ENCODE measurements at regions not wholly inside any gene's neighbourhood (a gene's known extent, or its start where the extent isn't known, plus 50 kb on each side); places are given as distances from the start of the nearest gene placed in this dataset.
"Not testable (repeated sequence)": the region's sequence is repeated elsewhere in the genome, so short reads cannot be mapped to it uniquely, and the experiment has no call there.

DNA sequence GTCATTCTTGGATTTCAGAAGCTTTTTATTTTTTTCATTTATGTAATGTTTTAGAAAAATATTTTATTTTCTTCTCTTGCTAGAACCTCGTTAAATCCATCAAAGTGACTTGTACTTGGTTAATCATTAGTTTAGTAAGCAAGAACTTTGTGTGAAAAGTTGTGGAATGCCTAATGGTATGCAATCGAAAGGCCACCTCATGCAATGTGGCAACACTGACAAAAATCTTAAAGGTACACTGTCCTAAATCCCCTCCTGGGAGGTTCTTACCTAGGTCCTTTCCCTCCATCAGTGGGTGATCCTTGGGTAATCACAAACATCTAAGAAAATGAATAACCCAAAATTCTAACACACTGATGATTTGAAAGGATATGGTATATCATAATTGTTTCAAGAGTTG is 304.2 kb downstream of the DNAH5 start:
- no peak for DNase-seq (ENCODE audit: low read depth in 4 of 4, low spot score in 2 of 4)

DNA sequence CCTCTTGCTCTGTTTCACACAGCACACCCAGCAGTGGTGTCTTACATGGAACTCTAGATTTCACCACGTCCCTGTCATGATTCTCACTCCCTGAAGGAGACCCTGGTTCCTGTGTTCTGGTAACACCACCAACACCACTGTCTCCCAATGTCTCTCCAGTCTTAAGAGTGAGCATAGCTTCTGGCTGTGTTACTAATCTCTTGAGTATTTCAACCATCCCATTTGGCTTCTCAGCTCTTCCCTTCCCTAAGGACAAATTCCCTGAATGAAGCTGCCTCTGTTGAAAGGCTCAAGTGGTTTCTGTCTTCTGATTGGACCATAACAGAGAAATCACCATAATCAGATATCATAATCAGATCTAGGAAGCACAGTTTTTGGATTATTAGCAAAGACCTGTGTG is 311.8 kb downstream of the DNAH5 start:
- DNase-seq (ENCODE audit: low read depth in 4 of 4, low spot score in 2 of 4): no peak

DNA sequence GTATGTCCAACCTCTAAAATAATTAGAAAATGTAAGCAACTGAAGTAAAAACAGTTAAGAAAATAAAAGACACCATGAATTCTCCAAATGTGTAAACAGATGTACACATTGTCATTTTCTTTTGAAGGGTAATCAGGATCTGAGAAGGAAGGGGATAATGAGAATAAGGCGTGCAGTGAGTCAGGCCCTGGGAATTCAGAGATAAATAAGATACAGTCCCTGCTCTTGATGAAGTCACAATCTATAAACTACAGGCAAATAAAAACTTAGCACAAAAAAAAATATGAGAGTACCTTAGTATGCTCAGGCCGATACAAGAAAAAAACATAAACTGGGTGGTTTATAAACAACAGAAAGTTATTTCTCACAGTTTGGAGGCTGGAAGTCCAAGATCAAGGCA is 315.3 kb downstream of the DNAH5 start:
- DNase-seq (ENCODE audit: low read depth in 4 of 4, low spot score in 2 of 4): no peak

DNA sequence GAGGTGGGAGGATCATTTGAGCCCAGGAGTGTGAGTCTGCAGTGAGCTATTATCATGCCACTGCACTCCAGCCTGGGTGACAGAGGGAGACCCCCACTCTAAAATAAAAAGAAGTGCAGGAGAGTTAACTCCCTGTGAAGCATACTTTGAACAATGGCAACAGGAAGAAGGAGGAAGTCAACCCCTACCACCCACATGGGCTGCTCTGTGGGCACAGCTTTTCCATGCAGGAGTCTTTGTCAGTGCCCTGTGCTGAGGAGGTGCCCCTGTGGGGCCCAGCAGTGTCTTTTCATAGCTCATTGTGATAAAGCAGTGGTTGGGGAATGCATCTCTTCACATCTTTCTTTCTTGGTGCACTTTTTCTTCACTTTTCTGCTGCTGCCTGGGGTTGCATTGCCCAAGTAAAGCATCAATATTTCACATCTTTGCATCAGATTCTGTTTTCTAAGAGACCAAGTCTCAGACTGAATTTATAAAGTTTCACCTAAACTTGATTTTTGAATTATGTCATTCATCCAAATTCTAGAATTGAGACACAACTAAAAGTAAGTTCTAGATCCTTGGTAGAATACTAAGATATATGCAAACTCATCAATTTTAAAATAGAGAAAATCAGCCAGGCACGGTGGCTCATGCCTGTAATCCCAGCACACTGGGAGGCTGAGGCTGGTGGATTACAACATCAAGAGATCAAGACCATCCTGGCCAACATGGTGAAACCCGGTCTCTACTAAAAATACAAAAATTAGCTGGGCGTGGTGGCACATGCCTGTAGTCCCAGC is 316.6 kb downstream of the DNAH5 start:
- DNase-seq (ENCODE audit: low read depth in 4 of 4, low spot score in 2 of 4): no peak

DNA sequence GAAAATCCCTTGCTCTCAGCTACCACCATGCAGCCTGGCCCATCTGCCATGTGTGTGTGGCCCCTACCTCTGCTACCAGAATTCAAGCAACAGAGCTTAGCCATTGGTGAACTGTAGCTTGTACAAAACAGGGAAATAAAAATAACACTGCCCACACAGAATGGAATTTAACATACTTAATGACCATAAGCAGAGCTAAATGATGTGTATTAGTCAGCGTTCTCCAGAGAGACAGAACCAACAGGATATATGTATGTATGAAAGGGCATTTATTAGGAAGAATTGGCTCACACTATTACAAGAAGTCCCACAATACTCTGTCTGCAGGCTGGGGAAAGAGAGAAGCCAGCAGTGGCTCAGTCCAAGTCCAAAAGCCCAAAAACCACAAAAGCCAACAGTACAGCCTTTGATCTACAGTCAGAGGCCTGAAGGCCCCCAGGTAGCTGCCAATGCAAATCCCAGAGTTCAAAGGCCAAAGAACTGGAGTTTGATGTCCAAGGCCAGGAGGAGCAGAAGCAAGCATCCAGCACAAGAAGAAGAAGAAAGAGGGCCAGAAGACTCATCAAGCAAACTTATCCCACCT is 318.8 kb downstream of the DNAH5 start:
- no peak for DNase-seq (ENCODE audit: low read depth in 4 of 4, low spot score in 2 of 4)

DNA sequence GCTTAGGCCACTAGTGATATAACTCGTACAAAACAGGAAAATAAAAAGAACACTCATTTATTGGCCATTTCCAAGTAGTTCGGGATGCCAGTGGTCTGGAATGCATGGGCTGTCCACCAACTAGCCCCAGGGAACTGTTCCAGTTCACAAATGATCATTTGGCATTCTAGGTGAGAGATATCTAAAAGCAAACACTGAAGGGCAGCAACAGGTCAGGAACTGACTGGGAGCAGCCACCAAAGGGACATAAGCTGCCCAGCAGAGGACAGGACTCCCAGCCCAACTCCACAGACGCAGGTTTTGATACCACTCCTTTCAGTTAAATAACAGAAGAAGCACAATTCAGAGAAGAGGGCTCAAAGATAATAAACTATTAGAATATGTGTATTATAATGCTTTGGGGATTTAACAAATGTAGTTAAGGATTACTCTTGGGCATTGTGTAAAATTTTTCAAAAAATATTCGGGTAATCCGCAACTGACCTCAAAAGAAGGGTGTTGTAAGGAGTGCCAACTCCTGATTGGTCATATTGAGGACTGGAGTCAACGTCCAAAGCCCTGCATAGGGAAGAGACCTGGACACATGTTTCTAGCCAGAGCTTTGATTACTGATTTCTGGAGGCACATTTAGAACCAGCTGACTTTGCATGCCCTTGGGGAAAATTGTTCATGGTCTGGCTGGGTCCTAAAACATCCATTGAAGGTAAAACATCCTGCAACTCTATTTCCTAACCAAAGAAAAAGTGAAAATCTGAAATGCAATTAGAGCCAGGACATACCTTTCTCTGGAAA is 320.0 kb downstream of the DNAH5 start:
- DNase-seq (ENCODE audit: low read depth in 4 of 4, low spot score in 2 of 4): no peak

DNA sequence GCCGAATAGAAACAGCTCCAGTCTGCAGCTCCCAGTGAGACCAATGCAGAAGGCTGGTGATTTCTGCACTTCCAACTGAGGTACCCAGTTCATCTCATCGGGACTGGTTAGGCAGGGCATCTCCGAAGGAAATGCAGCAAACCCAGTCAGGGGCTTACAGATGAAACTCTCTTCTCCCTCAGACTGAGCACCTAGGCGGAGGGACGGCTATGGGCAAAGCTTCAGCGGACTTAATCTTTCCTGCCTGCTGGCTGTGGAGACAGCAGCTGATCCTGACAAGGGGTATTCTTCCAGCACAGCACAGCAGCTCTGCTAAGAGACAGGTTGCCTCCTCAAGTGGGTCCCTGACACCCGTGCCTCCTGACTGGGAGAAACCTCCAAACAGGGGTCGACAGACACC is 330.9 kb downstream of the DNAH5 start:
- no peak for DNase-seq (ENCODE audit: low read depth in 4 of 4, low spot score in 2 of 4)

DNA sequence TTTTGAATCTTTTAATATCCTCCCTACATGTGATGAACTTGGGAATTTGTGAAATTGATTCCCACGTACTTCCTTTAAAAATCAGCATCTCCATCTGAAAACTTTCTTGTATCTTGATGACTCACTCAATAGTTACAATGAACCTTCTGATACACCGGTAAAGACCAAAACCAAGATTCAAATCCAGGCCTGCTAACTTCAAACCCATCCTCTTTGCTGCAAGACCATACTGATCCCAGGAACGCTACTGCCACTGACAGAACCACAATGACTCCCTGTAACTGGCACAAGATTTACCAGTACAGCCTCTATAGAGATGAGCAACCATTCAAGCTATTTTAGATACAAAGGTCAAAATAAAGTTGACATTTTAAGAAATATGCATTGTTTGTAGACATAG is 332.9 kb downstream of the DNAH5 start:
- no peak for DNase-seq (ENCODE audit: low read depth in 4 of 4, low spot score in 2 of 4)

DNA sequence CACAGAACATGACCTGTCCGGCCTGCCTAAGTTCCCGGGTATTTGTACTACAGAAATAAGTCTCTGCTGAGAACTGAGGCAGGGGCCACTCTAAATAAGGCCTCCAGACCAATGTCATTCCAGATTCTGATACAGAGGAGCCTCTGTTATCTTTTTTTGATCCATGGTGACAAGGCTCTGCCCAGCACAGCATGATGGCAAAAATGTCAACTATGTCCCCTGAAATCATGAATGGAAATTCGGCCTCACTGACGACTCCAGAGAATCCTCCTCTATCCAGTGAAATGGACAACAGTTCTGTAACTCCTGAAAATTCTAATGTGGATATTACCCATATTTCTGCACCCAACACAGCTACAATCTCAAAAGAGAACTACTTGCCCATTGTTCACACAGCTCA is 335.0 kb downstream of the DNAH5 start:
- no peak for DNase-seq (ENCODE audit: low read depth in 4 of 4, low spot score in 2 of 4)

DNA sequence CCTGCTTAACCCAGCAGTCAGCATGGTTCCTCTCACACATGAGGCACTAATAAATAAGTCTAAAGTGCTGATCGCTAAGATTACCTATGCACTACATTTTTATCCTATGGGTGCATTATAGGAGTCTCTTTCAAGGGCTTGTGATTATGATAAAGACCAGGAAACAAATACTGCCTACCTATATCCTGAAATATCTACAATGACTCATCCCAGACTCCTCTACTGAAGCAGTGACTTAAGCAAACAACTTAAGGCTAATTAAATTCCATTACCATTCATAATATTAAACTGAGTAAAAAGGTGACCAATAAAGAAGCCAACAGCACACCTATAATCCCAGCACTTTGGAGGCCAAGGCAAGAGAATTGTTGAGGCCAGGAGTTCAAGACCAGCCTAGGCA is 338.4 kb downstream of the DNAH5 start:
- no peak for DNase-seq (ENCODE audit: low read depth in 4 of 4, low spot score in 2 of 4)

DNA sequence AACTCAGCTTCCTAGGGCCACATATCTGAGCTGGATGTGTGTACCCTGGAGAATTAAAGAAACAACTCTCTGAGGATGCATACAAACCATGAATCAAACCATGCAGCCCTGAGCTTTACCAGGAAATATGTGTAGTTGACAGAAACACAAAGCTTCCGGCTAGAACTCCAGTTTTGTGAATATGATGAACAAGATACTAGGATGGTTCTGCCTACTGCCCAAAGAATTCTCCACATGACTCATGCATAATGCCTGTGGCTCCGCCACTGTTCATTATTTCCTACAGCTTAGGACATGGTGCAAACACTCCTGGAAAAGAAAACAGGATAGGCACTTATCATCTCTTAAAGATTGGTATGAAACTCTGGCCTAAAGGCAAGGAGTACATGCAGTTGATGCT is 343.4 kb downstream of the DNAH5 start:
- no peak for DNase-seq (ENCODE audit: low read depth in 4 of 4, low spot score in 2 of 4)

DNA sequence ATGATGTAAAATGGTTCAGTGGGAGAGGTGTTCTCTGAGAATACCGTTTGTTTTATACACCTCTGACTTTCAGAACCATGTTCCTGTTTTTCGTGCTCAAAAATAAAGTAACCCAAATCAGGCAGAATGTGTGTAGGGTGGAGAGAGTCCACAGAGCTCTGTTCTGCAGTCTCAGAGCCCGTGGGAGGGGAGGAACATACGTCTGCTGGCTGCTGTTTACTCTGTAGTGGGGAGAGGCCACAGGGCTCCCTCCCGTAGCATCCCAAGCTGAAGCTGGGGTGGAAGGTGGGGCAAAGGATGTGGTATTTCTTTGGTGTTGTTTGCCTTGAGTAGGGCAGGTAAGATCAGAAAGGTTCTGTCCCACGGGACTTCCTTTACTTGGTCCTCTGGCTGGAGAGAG is 348.5 kb downstream of the DNAH5 start:
- no peak for DNase-seq (ENCODE audit: low read depth in 4 of 4, low spot score in 2 of 4)

DNA sequence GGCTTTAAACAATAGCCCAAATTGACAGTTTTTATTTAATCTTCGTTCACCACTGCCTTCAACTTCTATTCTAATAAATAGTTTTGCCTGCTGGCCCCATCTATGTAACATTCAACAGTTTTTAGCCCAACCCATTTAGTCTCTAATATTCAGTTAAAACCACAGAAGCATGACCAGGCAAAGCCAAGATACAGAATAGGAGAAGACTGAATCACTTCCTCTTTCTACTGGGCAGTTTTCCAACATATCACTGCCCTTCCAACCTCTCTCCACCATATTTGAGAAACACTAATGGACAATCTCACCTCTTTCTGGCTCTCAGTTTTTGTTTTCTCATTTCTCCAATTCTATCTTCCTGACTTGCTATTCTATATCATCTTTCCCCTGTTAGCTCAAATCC is 352.9 kb downstream of the DNAH5 start:
- no peak for DNase-seq (ENCODE audit: low read depth in 4 of 4, low spot score in 2 of 4)

DNA sequence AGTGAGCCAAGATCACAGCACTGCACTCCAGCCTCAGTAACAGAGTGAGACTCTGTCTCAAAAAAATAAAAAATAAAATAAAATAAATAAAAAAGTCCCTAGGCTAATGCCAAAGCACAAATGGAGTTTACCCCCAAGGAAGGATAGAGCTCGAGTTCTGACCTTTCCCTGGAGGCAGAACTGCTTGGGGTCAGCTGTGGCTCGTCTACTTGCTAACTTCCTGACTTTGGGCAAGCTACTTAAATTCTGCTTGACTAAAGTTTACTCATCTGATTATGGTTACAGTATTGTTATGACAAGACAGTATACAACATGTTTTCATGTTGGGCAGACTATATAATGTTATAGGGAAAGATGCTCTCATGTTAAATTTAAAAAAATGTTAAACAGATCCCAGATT is 359.2 kb downstream of the DNAH5 start:
- no peak for DNase-seq (ENCODE audit: low read depth in 4 of 4, low spot score in 2 of 4)

DNA sequence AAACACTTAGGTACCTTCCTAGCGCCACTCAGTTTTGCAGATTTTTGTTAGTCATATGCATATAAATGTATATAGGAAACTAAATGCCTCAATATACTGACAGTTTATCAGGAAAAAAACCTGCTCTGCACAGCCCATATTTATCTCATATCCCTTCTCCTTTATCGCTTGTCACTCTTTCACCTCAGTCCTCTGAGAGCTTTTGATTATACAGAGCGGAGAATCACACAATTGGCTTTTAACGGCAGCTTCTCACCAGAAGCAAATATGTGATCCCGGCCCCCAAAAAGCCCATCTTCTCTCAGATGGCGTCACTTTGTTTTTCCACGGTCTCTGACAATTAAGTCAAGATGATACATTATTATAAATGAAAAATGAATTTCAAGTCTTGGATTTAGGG is 362.6 kb downstream of the DNAH5 start:
- DNase-seq (ENCODE audit: low read depth in 4 of 4, low spot score in 2 of 4): no peak

DNA sequence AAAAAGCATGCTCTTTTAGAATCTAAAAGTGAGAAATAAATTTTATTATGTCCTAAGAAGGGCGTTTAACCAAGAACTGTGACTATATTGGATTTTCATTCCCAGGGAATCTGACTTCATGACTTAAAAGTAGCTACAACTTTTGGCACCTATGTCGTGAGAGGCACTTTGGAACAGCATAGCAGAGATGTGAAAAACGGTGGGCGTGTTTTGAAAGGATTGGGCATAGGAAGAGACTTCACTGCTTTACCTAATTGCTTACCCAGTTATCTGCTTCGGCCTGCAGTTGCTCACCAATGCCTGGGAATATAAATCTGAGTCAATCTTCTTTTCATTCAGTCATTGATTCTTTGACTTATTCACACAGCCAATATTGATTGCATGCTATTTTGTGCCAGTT is 363.4 kb downstream of the DNAH5 start:
- DNase-seq (ENCODE audit: low read depth in 4 of 4, low spot score in 2 of 4): no peak

DNA sequence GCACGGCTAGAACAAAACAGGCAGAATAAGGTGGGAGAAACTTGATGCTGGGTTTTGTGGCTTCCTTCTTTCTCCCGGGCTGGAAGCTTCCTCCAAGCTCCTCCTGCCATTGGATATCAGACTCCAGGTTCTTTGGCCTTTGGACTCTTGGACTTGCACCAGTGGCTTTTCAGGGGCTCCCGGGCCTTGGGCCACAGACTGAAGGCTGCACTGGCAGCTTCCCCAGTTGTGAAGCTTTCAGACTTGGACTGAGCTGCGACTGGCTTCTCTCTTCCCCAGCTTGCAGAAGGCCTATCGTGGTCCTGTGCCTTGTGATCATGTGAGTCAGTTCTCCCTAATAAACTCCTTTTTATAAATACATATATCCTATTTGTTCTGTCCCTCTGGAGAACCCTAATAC is 364.4 kb downstream of the DNAH5 start:
- no peak for DNase-seq (ENCODE audit: low read depth in 4 of 4, low spot score in 2 of 4)

DNA sequence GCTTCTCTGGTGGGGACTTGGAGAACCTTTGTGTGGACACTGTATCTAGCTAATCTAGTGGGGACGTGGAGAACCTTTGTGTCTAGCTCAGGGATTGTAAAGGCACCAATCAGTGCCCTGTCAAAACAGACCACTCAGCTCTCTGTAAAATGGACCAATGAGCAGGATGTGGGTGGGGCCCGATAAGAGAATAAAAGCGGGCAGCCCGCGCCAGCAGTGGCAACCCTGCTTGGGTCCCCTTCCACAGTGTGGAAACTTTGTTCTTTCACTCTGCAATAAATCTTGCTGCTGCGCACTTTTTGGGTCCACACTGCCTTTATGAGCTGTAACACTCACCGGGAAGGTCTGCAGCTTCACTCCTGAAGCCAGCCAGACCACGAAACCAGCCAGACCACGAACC is 365.4 kb downstream of the DNAH5 start:
- DNase-seq (ENCODE audit: low read depth in 4 of 4, low spot score in 2 of 4): not testable (repeated sequence)

DNA sequence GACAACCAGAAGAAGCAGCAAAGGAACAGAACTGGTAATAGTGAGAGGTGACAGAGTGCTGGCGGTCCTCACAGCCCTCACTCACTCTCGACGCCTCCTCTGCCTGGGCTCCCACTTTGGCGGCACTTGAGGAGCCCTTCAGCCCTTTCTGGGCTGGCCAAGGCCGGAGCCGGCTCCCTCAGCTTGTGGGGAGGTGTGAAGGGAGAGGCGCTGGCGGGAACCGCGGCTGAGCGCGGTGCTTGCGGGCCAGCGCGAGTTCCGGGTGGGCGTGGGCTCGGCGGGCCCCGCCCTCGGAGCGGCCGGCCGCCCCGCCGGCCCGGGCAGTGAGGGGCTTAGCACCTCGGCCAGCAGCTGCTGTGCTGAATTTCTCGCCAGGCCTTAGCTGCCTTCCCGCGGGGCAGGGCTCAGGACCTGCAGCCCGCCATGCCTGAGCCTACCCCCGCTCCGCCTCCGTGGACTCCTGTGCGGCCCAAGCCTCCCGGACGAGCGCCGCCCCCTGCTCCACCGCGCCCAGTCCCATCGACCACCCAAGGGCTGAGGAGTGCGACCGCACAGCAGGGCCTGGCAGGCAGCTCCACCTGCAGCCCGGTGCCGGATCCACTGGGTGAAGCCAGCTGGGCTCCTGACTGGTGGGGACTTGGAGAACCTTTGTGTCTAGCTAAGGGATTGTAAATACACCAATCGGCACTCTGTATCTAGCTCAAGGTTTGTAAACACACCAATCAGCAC is 366.0 kb downstream of the DNAH5 start:
- not testable (repeated sequence) for DNase-seq (ENCODE audit: low read depth in 4 of 4, low spot score in 2 of 4)

DNA sequence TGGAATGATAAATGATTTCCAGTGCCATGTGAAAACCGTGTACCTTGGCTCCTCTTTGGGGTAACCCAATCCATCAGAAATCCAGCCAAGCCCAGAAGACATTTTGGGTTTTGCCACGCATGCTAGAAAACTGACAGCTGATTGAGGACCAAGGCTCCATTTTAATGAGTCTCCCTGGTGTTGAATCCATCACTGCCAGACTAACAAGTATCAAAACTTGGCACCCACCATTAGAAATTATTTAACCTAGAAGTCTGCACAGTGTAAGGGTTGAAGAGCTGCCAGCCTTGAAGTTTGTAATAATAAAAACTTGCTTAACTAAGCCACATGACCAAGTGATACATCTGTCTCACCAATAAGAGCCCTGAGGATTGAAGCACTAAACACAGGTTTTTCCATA is 369.9 kb downstream of the DNAH5 start:
- no peak for DNase-seq (ENCODE audit: low read depth in 4 of 4, low spot score in 2 of 4)

DNA sequence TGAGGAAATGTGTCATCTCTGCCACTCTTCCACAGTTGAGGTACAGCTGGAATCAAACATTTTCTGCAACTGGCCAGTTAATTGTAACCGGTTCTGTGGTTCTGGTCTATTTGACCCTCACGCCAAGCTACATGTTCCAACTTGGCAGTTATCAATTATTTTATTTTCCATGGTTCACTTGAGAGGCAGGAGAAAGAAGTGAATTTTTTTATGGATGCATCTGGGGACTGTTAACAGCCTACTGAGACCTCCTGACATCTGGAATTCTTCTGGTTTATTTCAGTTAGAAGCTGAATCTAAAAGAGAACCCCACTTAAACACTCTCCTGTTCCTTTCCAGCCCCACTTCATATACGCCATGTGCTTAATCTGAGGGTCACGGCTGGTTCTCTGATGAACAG is 372.3 kb downstream of the DNAH5 start:
- no peak for DNase-seq (ENCODE audit: low read depth in 4 of 4, low spot score in 2 of 4)

Measured in left renal cortex interstitium (tissue), 4 donors.